Esophagus squamous epithelium (tissue), 4 donors: ENCODE measurements at regions not wholly inside any gene's neighbourhood (a gene's known extent, or its start where the extent isn't known, plus 50 kb on each side); places are given as distances from the start of the nearest gene placed in this dataset.

Experiments
- CTCF ChIP-seq, 6 experiments: fragments of 450-650 bp in 4 of 6; fragments of 200-600 bp in 2 of 6; sonication (generic) in 2 of 6; IDR thresholded peaks; one replicate each; pipeline ENCODE4 v1.5.1; 2016 to 2019; ENCODE audit warnings: antibody characterized with exemption in 6 of 6, mild to moderate bottlenecking in 4 of 6, moderate library complexity in 4 of 6
- POLR2A ChIP-seq, 4 donors: fragments of 450-650 bp; IDR thresholded peaks; one replicate each; pipeline ENCODE4 v1.6.1; 2017; ENCODE audit warnings: antibody characterized with exemption in 4 of 4, mild to moderate bottlenecking in 4 of 4, moderate library complexity in 3 of 4

- TF ChIP-seq POLR2A (IDR thresholded peaks at IDR 0.05) (no peak), CTCF (IDR thresholded peaks at IDR 0.05) (no peak)
Measured at GRCh38 chr22:33996824-33997223, 76.5 kb upstream of the LARGE1 start.
